K562 (cell line): ENCODE measurements at regions not wholly inside any gene's neighbourhood (a gene's known extent, or its start where the extent isn't known, plus 50 kb on each side); places are given as distances from the start of the nearest gene placed in this dataset.

Experiments
- ATAC-seq: fragments of 200-7000 bp; cut with Tn5 transposase; 3 replicates; pipeline ENCODE4 v1.9.1; 2020; ENCODE audit warnings: moderate library complexity
- BruUV-seq: library from RNA; stranded (reverse); fragments of 400-500 nt; replicated peaks from 2 replicates; lab custom pipeline; 2021; lab: Mats Ljungman, UMichigan
- CTCF ChIA-PET: fragments of 300-600 bp; formaldehyde crosslinking; extraction: SDS; loops from one replicate; lab custom pipeline; 2021; ENCODE audit warnings: low intra/inter-chr PET ratio; lab: Yijun Ruan, JAX
- POLR2A ChIA-PET: fragments of 300-600, 350-650 bp; sonication (Branson Sonifier 250); formaldehyde crosslinking; extraction: SDS; loops from one replicate; lab custom pipeline; 2021; ENCODE audit warnings: antibody characterized with exemption, inconsistent platforms; lab: Yijun Ruan, JAX
- DNase-seq, 4 experiments: peaks; one replicate each; pipeline versions ENCODE4 v3.0.0 to v3.0.0-alpha.2; 2011 to 2018; ENCODE audit warnings: low spot score in 3 of 4, mixed read lengths in 3 of 4; ENCODE audit errors: extremely low read depth in 1 of 4
- FAIRE-seq: peaks from 2 replicates; lab custom pipeline; 2011; peaks lifted over from hg19 to GRCh38; lab: Jason Lieb, UNC
- H2AFZ ChIP-seq: 2 replicates; pipeline ENCODE4 v1.6.0; 2011; ENCODE audit warnings: low read depth, low read length, control low read depth, inconsistent platforms
- H3K27ac ChIP-seq: fragments of 200-600 bp; 3 replicates; pipeline ENCODE4 v1.8.0; 2011; ENCODE audit warnings: low read depth, mild to moderate bottlenecking, control low read depth, inconsistent platforms, low read length, moderate library complexity, mixed read lengths; ENCODE audit errors: extremely low read depth
- H3K27me3 ChIP-seq, 2 experiments: fragments of 300-600 bp in 1 of 2; 2 replicates in 1 of 2; 3 replicates in 1 of 2; pipeline versions ENCODE4 v1.6.0 to v1.8.0; 2011; ENCODE audit warnings: inconsistent platforms in 2 of 2, low read length in 2 of 2, mild to moderate bottlenecking in 1 of 2, mixed read lengths in 1 of 2, moderate library complexity in 1 of 2; ENCODE audit not compliant: control insufficient read depth in 2 of 2, insufficient read depth in 2 of 2
- H3K36me3 ChIP-seq: fragments of 300-600 bp; 3 replicates; pipeline ENCODE4 v1.8.0; 2011; ENCODE audit warnings: mild to moderate bottlenecking, low read length, inconsistent platforms; ENCODE audit not compliant: control insufficient read depth, insufficient read depth
- H3K4me1 ChIP-seq, 2 experiments: fragments of 200-600 bp in 1 of 2; replicated peaks in 1 of 2; 2 replicates in 1 of 2; 3 replicates in 1 of 2; pipeline versions ENCODE4 v1.5.1 to v1.8.0; 2011; ENCODE audit warnings: inconsistent platforms in 2 of 2, low read length in 2 of 2, mild to moderate bottlenecking in 1 of 2, mixed read lengths in 1 of 2, moderate library complexity in 1 of 2; ENCODE audit not compliant: control insufficient read depth in 2 of 2, insufficient read depth in 2 of 2
- H3K4me2 ChIP-seq: 2 replicates; pipeline ENCODE4 v1.6.1; 2011; ENCODE audit warnings: low read length, control low read depth, inconsistent platforms, mixed read lengths; ENCODE audit not compliant: insufficient read depth
- H3K4me3 ChIP-seq: fragments of 200-600 bp; sonication (generic), shearing (Covaris generic); 2 replicates; pipeline ENCODE4 v1.5.1; 2016; ENCODE audit warnings: control low read depth, inconsistent platforms
- H3K79me2 ChIP-seq: fragments of 200-600 bp; 3 replicates; pipeline ENCODE4 v1.8.0; 2011; ENCODE audit warnings: low read length, inconsistent platforms; ENCODE audit not compliant: control insufficient read depth, insufficient read depth
- H3K9ac ChIP-seq, 2 experiments: 2 replicates each; pipeline versions ENCODE4 v1.6.0 to v1.6.1; 2011; ENCODE audit warnings: low read depth in 2 of 2, low read length in 2 of 2, control low read depth in 1 of 2, inconsistent platforms in 1 of 2, mild to moderate bottlenecking in 1 of 2, mixed read lengths in 1 of 2; ENCODE audit not compliant: insufficient read depth in 1 of 2
- H3K9me1 ChIP-seq: one replicate; pipeline ENCODE4 v1.6.0; 2011; ENCODE audit warnings: inconsistent platforms, mild to moderate bottlenecking, low read length, moderate library complexity; ENCODE audit not compliant: control insufficient read depth, insufficient read depth
- H3K9me3 ChIP-seq: replicated peaks from 2 replicates; pipeline ENCODE4 v1.5.1; 2011; ENCODE audit warnings: low read depth, low read length, inconsistent platforms; ENCODE audit not compliant: control insufficient read depth, insufficient read depth
- H4K20me1 ChIP-seq: replicated peaks from 2 replicates; pipeline ENCODE4 v1.6.1; 2011; ENCODE audit warnings: low read length, inconsistent platforms, mixed read lengths; ENCODE audit not compliant: control insufficient read depth, insufficient read depth
- AFF1 ChIP-seq, 2 experiments: fragments of 450-650 bp; IDR thresholded peaks; 2 replicates each; pipeline ENCODE4 v1.6.1; 2018; ENCODE audit warnings: mild to moderate bottlenecking in 2 of 2, low read depth in 1 of 2; ENCODE audit not compliant: partially characterized antibody in 2 of 2
- ATF6 ChIP-seq: sonication (generic); formaldehyde crosslinking; IDR thresholded peaks from 2 replicates; pipeline ENCODE4 v1.4.0; 2020; ENCODE audit warnings: mild to moderate bottlenecking, missing genetic modification reagents
- GATAD2B ChIP-seq: fragments of 450-650 bp; IDR thresholded peaks from 2 replicates; pipeline ENCODE4 v1.6.1; 2017; ENCODE audit warnings: mild to moderate bottlenecking, borderline replicate concordance
- GTF2F1 ChIP-seq: IDR thresholded peaks from 2 replicates; pipeline ENCODE4 v1.6.1; 2011; ENCODE audit warnings: low read depth, low read length, improper control_type of control experiment
- MAX ChIP-seq: sonication (generic); formaldehyde crosslinking; IDR thresholded peaks from 2 replicates; pipeline ENCODE4 v1.9.0; 2022; ENCODE audit warnings: mild to moderate bottlenecking, missing genetic modification reagents
- PTRF ChIP-seq: fragments of 450-650 bp; IDR thresholded peaks from 2 replicates; pipeline ENCODE4 v1.6.1; 2016; ENCODE audit warnings: mild to moderate bottlenecking, missing genetic modification characterization, missing compliant biosample characterization
- RFX1 ChIP-seq: fragments of 450-650 bp; IDR thresholded peaks from 2 replicates; pipeline ENCODE4 v1.6.1; 2016; ENCODE audit warnings: mild to moderate bottlenecking, moderate library complexity
- VEZF1 ChIP-seq: fragments of 200-800 bp; sonication (Bioruptor generic); IDR thresholded peaks from 2 replicates; pipeline ENCODE4 v1.6.1; 2017; ENCODE audit warnings: missing genetic modification characterization, missing compliant biosample characterization
- YBX1 ChIP-seq: fragments of 450-650 bp; IDR thresholded peaks from 2 replicates; pipeline ENCODE4 v1.7.1; 2016; ENCODE audit warnings: mild to moderate bottlenecking
- ZBTB34 ChIP-seq: fragments of 250-450 bp; sonication (Bioruptor Pico); IDR thresholded peaks from 2 replicates; pipeline ENCODE4 v1.8.0; 2021; ENCODE audit warnings: mild to moderate bottlenecking, moderate library complexity
- ZNF551 ChIP-seq: fragments of 250-450 bp; sonication (Bioruptor Pico); IDR thresholded peaks from 2 replicates; pipeline ENCODE4 v1.5.0; 2021; ENCODE audit warnings: mild to moderate bottlenecking, moderate library complexity
- ZNF780A ChIP-seq: fragments of 250-450 bp; sonication (Bioruptor Pico); IDR thresholded peaks from 2 replicates; pipeline ENCODE4 v1.5.0; 2021; ENCODE audit warnings: mild to moderate bottlenecking
- ZNF79 ChIP-seq: fragments of 250-450 bp; sonication (Bioruptor Pico); IDR thresholded peaks from 2 replicates; pipeline ENCODE4 v1.4.0; 2020; ENCODE audit warnings: low read depth, mild to moderate bottlenecking, moderate library complexity
- WGBS: fragments of 100-300 bp; shearing (Covaris generic); methylation state at CpG from one replicate; pipeline ENCODE4 v1.1.6; 2016; ENCODE audit warnings: low coverage, mixed read lengths; ENCODE audit not compliant: insufficient coverage; ENCODE audit errors: missing lambda C conversion rate; 5-methylcytosine and 5-hydroxymethylcytosine counted together
- in situ Hi-C: fragments of 300-500 bp; cut with MboI; formaldehyde crosslinking; loops from 4 replicates; pipeline ENCODE4 v1.15.0; 2018; ENCODE audit warnings: inconsistent platforms, mixed read lengths
- intact Hi-C: fragments of 100-400 bp; cut with micrococcal nuclease; formaldehyde crosslinking; loops from 2 replicates; pipeline ENCODE4 v1.14.2; 2022

- no peak for TF ChIP-seq ATF6 (CRISPR knock-in tag)
- TF ChIP-seq MAX (CRISPR knock-in tag), result no peak
- TF ChIP-seq YBX1, result no peak
- no peak for TF ChIP-seq RFX1
These were observed 259.3 kb downstream of the TUSC1 start (continued) for GRCh38 chr9:25418974-25419373.

GRCh38 chr9:25415718-25416117, 262.5 kb downstream of the TUSC1 start:
- intact Hi-C loops (no loop called here), in situ Hi-C loops (no loop called here)
- H3K9me3 ChIP-seq, result no peaks in the 10 kb centered on the region
- no peak overlapping the region for H3K9ac ChIP-seq
- H3K4me3 ChIP-seq, result no peak overlapping the region
- H2AFZ ChIP-seq, result no peak overlapping the region
- H3K4me2 ChIP-seq, result no peak overlapping the region
- no TSS peak for BruUV-seq
- ChIA-PET CTCF (no interaction called here), POLR2A (no interaction called here)
- no CpG with 5 or more reads among the region's 1 CpG for WGBS
- H4K20me1 ChIP-seq, result no peaks in the 10 kb centered on the region
- H3K36me3 ChIP-seq, result no peaks in the 10 kb centered on the region
- H3K79me2 ChIP-seq, result no peaks in the 10 kb centered on the region
- no peaks in the 10 kb centered on the region for H3K27me3 ChIP-seq
- H3K27ac ChIP-seq, result no peak overlapping the region
- no peak for FAIRE-seq
- no peaks in the 10 kb centered on the region for H3K9me1 ChIP-seq
- no peak for DNase-seq
- no peak for ATAC-seq
- H3K4me1 ChIP-seq, result no peaks in the 10 kb centered on the region
- no peak for TF ChIP-seq AFF1 (IDR thresholded peaks at IDR 0.05; ENCODE audit: low read depth in 1 of 2, partially characterized antibody in 2 of 2)
- no peak for TF ChIP-seq ZNF79
- no peak for TF ChIP-seq ZBTB34 (CRISPR knock-in tag)
- no peak for TF ChIP-seq VEZF1 (CRISPR knock-in tag)
- no peak for TF ChIP-seq PTRF (tag)
- TF ChIP-seq GATAD2B, result no peak
- no peak for TF ChIP-seq ZNF551 (CRISPR knock-in tag)
- TF ChIP-seq GTF2F1, result no peak
- TF ChIP-seq ZNF780A (CRISPR knock-in tag), result no peak
